CD8-positive, alpha-beta memory T cell (primary cell): ENCODE measurements at regions not wholly inside any gene's neighbourhood (a gene's known extent, or its start where the extent isn't known, plus 50 kb on each side); places are given as distances from the start of the nearest gene placed in this dataset.

Experiments
- CTCF ChIA-PET: fragments of 350-600 bp; sonication (Branson Sonifier 250); formaldehyde crosslinking; loops from one replicate; lab custom pipeline; 2021; ENCODE audit warnings: antibody characterized with exemption; lab: Charles Lee
- POLR2A ChIA-PET: fragments of 350-600 bp; sonication (Branson Sonifier 250); formaldehyde crosslinking; loops from one replicate; lab custom pipeline; 2021; ENCODE audit warnings: antibody characterized with exemption; lab: Charles Lee
- DNase-seq, 5 donors: peaks; one replicate each; pipeline versions ENCODE4 v3.0.0 to v3.0.0-alpha.2; 2020 to 2022; ENCODE audit warnings: mixed read lengths in 1 of 5
- H3K27ac ChIP-seq: one replicate; pipeline ENCODE4 v1.7.0; 2013; ENCODE audit warnings: low read depth, mild to moderate bottlenecking, low read length, moderate library complexity
- H3K27me3 ChIP-seq: 2 replicates; pipeline ENCODE4 v1.7.0; 2013; ENCODE audit warnings: low read length, mild to moderate bottlenecking; ENCODE audit not compliant: insufficient read depth, poor library complexity, severe bottlenecking
- H3K36me3 ChIP-seq: 2 replicates; pipeline ENCODE4 v1.7.0; 2013; ENCODE audit warnings: mild to moderate bottlenecking, low read length, moderate library complexity; ENCODE audit not compliant: insufficient read depth
- H3K4me1 ChIP-seq: 2 replicates; pipeline ENCODE4 v1.7.0; 2013; ENCODE audit warnings: mild to moderate bottlenecking, low read length, moderate library complexity; ENCODE audit not compliant: insufficient read depth
- H3K4me3 ChIP-seq: 2 replicates; pipeline ENCODE4 v1.7.0; 2013; ENCODE audit warnings: mild to moderate bottlenecking, low read length
- H3K9me3 ChIP-seq: 2 replicates; pipeline ENCODE4 v1.7.0; 2013; ENCODE audit warnings: mild to moderate bottlenecking, low read length
- H3K27ac Mint-ChIP-seq, 8 donors: one replicate each; pipeline ENCODE4 v1.8.0; 2020 to 2021; ENCODE audit warnings: mixed read lengths in 8 of 8, mild to moderate bottlenecking in 6 of 8, inconsistent platforms in 3 of 8, moderate library complexity in 3 of 8
- H3K27me3 Mint-ChIP-seq, 2 donors: one replicate each; pipeline ENCODE4 v1.8.0; 2020 to 2021; ENCODE audit warnings: mixed read lengths in 2 of 2, mild to moderate bottlenecking in 1 of 2, moderate library complexity in 1 of 2
- H3K36me3 Mint-ChIP-seq, 3 donors: one replicate each; pipeline ENCODE4 v1.8.0; 2020 to 2021; ENCODE audit warnings: mixed read lengths in 3 of 3, inconsistent platforms in 1 of 3, mild to moderate bottlenecking in 1 of 3
- H3K4me1 Mint-ChIP-seq, 3 donors: one replicate each; pipeline ENCODE4 v1.8.0; 2020 to 2021; ENCODE audit warnings: mixed read lengths in 3 of 3, inconsistent platforms in 1 of 3, mild to moderate bottlenecking in 1 of 3
- H3K4me3 Mint-ChIP-seq, 7 donors: one replicate each; pipeline ENCODE4 v1.8.0; 2020 to 2021; ENCODE audit warnings: mixed read lengths in 7 of 7, mild to moderate bottlenecking in 6 of 7, moderate library complexity in 4 of 7, inconsistent platforms in 2 of 7
- H3K9me3 Mint-ChIP-seq, 5 donors: one replicate each; pipeline ENCODE4 v1.8.0; 2020 to 2022; ENCODE audit warnings: mixed read lengths in 5 of 5, mild to moderate bottlenecking in 3 of 5, moderate library complexity in 2 of 5, inconsistent platforms in 1 of 5

DNA sequence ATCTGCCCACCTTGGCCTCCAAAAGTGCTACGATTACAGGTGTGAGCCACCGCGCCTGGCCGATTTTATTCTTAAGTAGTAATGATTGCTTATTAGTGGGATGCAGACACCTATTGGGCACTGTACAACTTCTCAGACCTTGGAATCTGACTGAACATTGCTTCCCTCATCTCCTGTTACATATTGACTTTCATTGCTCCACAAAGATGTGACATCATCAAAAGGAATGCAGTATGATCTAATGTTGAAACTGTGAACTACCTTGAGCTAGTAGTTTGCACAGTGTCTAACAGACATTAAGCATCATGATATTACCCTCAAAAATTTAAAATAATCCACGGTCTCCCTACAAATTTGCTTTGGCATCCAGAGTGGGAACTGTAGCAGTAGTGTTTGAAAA is 109.8 kb upstream of the SIX2 start:
- Histone ChIP-seq H3K36me3 (no peaks in the 10 kb centered on the region), H3K4me3 (no peak overlapping the region), H3K27me3 (no peaks in the 10 kb centered on the region), H3K27ac (no peak overlapping the region), H3K4me1 (no peaks in the 10 kb centered on the region), H3K9me3 (no peaks in the 10 kb centered on the region)
- DNase-seq: no peak
- Mint-ChIP-seq H3K4me3 (no peak overlapping the region), H3K27me3 (no peaks in the 10 kb centered on the region), H3K27ac (no peak overlapping the region), H3K36me3 (no peaks in the 10 kb centered on the region), H3K4me1 (no peaks in the 10 kb centered on the region), H3K9me3 (no peaks in the 10 kb centered on the region)
- POLR2A ChIA-PET: no interaction called here
- CTCF ChIA-PET: no interaction called here

DNA sequence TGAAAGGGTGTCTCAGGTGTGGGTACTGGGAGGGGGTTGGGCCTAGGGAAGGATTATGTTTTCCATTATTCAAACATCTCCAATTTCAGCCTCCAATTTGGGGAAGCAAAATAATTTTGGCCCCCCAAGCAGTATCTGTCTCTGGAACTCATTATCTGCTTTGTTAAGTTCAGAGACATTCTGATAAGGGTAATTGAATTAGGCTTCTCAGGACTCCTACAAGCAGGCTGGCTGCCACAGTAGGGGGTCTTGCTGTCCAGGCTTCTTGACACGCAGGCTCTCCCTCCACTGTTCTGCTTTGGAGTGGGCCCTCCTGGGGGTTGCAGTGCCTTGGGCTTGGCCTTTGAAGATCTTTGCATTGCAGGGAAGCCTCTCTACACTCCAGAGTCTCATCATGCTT is 108.1 kb upstream of the SIX2 start:
- no peak for DNase-seq
- H3K36me3 Mint-ChIP-seq: no peaks in the 10 kb centered on the region
- Histone ChIP-seq H3K27ac (no peak overlapping the region), H3K4me1 (no peaks in the 10 kb centered on the region), H3K4me3 (no peak overlapping the region), H3K27me3 (no peaks in the 10 kb centered on the region), H3K36me3 (no peaks in the 10 kb centered on the region), H3K9me3 (no peaks in the 10 kb centered on the region)
- H3K9me3 Mint-ChIP-seq: no peaks in the 10 kb centered on the region
- no peak overlapping the region for H3K4me3 Mint-ChIP-seq
- POLR2A ChIA-PET: no interaction called here
- no peaks in the 10 kb centered on the region for H3K27me3 Mint-ChIP-seq
- no peaks in the 10 kb centered on the region for H3K4me1 Mint-ChIP-seq
- H3K27ac Mint-ChIP-seq: no peak overlapping the region
- CTCF ChIA-PET: no interaction called here

DNA sequence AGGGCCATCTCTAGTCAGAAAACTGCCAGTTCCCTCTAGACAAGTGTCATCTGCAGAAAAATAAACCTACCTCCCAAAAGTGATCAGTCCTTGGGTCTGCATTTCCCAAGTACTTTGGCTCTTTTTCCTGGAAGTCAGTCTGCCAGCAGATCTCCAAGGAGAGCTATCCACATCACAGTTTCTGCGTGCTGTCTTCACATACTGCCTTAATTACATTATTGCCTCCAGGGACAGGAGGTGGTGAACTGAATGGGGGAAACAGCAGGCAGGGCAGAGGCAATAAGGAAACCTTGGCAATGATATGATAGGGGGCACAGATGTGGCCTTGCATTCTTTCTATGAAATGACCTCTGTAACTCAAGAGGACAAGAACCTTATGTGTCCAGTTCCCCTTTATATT is 105.9 kb upstream of the SIX2 start:
- H3K27me3 Mint-ChIP-seq: no peaks in the 10 kb centered on the region
- no peak for DNase-seq
- H3K4me1 ChIP-seq: no peaks in the 10 kb centered on the region
- H3K27me3 ChIP-seq: no peaks in the 10 kb centered on the region
- no peak overlapping the region for H3K27ac Mint-ChIP-seq
- H3K36me3 ChIP-seq: no peaks in the 10 kb centered on the region
- H3K9me3 Mint-ChIP-seq: peaks cover 0 to 2% (median 0%) of the 10 kb centered on the region in 5 donors
- H3K4me3 Mint-ChIP-seq: no peak overlapping the region
- POLR2A ChIA-PET: no interaction called here
- H3K36me3 Mint-ChIP-seq: no peaks in the 10 kb centered on the region
- H3K4me3 ChIP-seq: no peak overlapping the region
- CTCF ChIA-PET: no interaction called here
- no peak overlapping the region for H3K27ac ChIP-seq
- no peaks in the 10 kb centered on the region for H3K9me3 ChIP-seq
- H3K4me1 Mint-ChIP-seq: no peaks in the 10 kb centered on the region

DNA sequence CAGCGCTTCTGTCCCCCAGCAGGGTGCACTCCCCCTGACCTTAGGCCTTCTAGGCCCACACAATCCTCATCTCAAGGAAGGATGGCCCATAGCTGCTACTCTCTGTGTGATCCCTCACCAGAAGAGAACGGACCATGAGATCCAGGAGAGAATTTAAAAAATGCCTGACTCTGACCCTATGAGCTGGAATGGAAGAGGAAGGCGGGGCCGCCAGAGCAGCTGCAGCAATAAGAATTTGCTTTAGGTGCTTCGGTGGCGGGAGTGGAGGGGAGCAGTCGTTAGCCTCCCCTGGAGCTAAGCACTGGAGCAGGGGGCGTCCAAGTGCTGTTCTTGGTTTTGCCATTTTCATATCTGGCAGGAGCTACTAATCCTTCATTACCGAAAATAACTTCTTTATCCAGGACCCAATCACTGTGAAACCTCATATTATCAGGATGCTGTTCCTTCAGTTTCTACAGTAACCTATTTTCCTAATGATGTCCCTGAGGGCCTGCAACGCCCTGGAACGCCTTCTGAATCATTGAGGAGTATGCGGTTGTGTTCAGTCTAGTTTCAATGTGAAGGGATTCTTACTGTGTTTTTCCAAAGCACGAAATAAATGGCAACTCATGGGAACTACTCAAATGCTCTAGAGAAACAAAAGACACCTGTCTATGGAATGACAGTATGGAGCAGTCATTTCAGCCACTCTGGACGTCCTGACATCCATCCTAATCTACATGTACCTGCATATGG is 105.1 kb upstream of the SIX2 start:
- Histone ChIP-seq H3K4me1 (no peaks in the 10 kb centered on the region), H3K4me3 (no peak overlapping the region), H3K36me3 (no peaks in the 10 kb centered on the region), H3K27me3 (no peaks in the 10 kb centered on the region), H3K9me3 (no peaks in the 10 kb centered on the region), H3K27ac (no peak overlapping the region)
- Mint-ChIP-seq H3K27me3 (no peaks in the 10 kb centered on the region), H3K4me1 (no peaks in the 10 kb centered on the region), H3K9me3 (peaks cover 0 to 2% (median 0%) of the 10 kb centered on the region in 5 donors), H3K4me3 (no peak overlapping the region), H3K36me3 (no peaks in the 10 kb centered on the region), H3K27ac (no peak overlapping the region)
- DNase-seq: no peak
- ChIA-PET CTCF (no interaction called here), POLR2A (no interaction called here)

GRCh38 chr2:45112750-45113149 is 103.5 kb upstream of the SIX2 start:
- peaks cover 0 to 2% (median 0%) of the 10 kb centered on the region in 5 donors for H3K9me3 Mint-ChIP-seq
- no peak overlapping the region for H3K27ac ChIP-seq
- no peaks in the 10 kb centered on the region for H3K36me3 Mint-ChIP-seq
- no peak overlapping the region for H3K27ac Mint-ChIP-seq
- H3K27me3 Mint-ChIP-seq: no peaks in the 10 kb centered on the region
- no peak overlapping the region for H3K4me3 ChIP-seq
- no peak for DNase-seq
- no peaks in the 10 kb centered on the region for H3K4me1 Mint-ChIP-seq
- H3K27me3 ChIP-seq: no peaks in the 10 kb centered on the region
- H3K4me3 Mint-ChIP-seq: no peak overlapping the region
- ChIA-PET POLR2A (no interaction called here), CTCF (no interaction called here)
- no peaks in the 10 kb centered on the region for H3K36me3 ChIP-seq
- H3K4me1 ChIP-seq: no peaks in the 10 kb centered on the region
- H3K9me3 ChIP-seq: no peaks in the 10 kb centered on the region

DNA sequence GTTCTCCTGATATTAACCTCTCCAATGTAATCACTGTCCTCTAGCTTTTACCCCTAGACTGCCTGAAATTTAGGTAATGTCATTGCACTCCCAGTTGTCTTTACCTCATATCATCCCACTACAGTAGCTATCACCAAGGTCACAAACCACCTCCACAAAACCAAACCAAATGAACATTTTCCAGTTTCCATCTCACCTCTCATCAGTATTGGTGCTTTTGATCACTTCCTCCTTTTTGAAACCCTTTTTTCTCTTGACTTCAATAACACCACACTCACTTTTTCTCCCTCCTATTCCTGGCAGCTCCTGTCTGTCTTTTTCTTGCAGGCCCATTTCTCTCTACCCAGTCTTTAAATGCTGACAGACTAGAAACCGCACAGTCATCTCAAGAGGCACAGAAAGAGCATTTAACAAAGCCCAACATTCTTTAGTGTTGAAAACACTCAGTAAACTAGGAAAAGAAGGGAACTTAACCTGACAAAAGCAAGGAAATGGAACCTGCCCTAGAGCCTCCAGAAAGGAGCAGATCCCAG is 95.9 kb upstream of the SIX2 start:
- Histone ChIP-seq H3K4me1 (no peaks in the 10 kb centered on the region), H3K27me3 (no peaks in the 10 kb centered on the region), H3K27ac (no peak overlapping the region), H3K4me3 (no peak overlapping the region), H3K36me3 (no peaks in the 10 kb centered on the region), H3K9me3 (no peaks in the 10 kb centered on the region)
- Mint-ChIP-seq H3K36me3 (no peaks in the 10 kb centered on the region), H3K9me3 (no peaks in the 10 kb centered on the region), H3K27me3 (peaks cover 3 to 20% of the 10 kb centered on the region in 2 donors), H3K4me1 (no peaks in the 10 kb centered on the region), H3K27ac (no peak overlapping the region), H3K4me3 (no peak overlapping the region)
- POLR2A ChIA-PET: no interaction called here
- CTCF ChIA-PET: no interaction called here
- no peak for DNase-seq

DNA sequence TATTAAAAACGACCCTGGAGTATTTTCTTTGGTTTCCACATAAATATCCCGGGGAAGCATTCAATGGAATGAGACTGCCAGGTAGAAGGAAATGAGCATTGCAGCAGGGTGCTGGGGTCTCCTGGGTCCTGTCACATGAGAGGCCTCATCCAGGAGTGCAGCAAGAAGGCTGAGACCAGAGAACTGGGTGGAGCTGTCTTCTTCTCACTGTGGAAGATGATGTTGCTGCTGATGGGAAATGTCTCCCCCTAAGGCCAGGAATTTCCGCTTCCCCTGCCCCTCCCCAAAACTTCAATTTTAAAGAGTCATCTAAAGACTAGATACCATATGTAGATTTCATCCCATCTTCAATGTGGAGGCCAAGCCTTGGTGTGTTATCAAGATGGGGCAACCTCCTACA is 95.2 kb upstream of the SIX2 start:
- Histone ChIP-seq H3K36me3 (no peaks in the 10 kb centered on the region), H3K4me3 (no peak overlapping the region), H3K27ac (no peak overlapping the region), H3K27me3 (no peaks in the 10 kb centered on the region), H3K9me3 (no peaks in the 10 kb centered on the region), H3K4me1 (no peaks in the 10 kb centered on the region)
- Mint-ChIP-seq H3K4me3 (no peak overlapping the region), H3K36me3 (no peaks in the 10 kb centered on the region), H3K9me3 (no peaks in the 10 kb centered on the region), H3K27me3 (peaks cover 3 to 26% of the 10 kb centered on the region in 2 donors), H3K4me1 (no peaks in the 10 kb centered on the region), H3K27ac (no peak overlapping the region)
- POLR2A ChIA-PET: no interaction called here
- CTCF ChIA-PET: no interaction called here
- no peak for DNase-seq

DNA sequence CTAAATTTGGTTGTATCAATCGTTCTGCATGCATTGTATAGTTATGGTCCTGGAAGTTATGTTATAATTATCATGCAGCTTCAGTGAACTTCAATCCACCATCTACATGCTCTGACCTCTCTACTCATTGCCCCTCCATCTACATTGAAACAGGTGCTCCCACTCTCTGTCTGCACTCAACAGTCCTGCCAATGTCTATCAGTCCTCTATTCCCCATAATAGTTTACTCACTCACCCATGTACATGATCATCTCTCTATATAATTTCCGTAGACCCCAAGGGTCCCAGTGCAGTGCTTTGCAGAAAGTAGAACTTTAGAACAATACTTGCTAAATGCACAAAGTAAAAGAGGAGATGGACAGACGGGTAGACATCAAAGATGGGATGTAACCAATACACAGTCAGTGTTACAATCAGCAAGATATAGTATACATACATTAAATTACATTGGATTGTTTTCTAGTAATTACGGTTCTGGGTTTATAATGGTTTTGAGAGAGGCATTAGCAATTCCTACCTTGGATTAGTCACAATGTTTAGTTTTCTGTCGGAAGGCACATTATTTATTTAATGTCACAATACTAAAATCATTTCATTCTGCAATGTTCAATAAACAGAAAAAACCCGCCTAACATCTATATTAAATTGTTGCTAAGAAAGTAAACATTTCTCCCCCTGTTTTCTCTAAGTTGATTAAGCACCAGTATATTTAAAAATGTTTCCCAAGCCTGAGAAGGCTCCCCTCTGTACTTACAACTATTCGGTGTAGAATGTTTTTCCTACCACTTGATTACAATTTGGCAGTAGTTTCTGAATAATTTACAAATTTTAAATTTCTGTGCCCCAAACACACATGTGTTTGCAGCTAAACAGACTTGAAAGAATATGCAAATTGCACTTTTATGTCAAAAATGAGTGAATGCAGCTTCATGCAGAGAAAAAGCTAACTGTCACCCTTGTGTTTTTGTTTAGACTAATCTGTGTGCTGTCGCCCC is 94.4 kb upstream of the SIX2 start:
- no peak overlapping the region for H3K27ac ChIP-seq
- no peak for DNase-seq
- Mint-ChIP-seq H3K4me3 (no peak overlapping the region), H3K36me3 (no peaks in the 10 kb centered on the region), H3K4me1 (no peaks in the 10 kb centered on the region), H3K27ac (no peak overlapping the region), H3K9me3 (no peaks in the 10 kb centered on the region), H3K27me3 (peaks cover 5 to 26% of the 10 kb centered on the region in 2 donors)
- H3K27me3 ChIP-seq: no peaks in the 10 kb centered on the region
- no peaks in the 10 kb centered on the region for H3K4me1 ChIP-seq
- H3K9me3 ChIP-seq: no peaks in the 10 kb centered on the region
- no peaks in the 10 kb centered on the region for H3K36me3 ChIP-seq
- ChIA-PET CTCF (no interaction called here), POLR2A (no interaction called here)
- H3K4me3 ChIP-seq: no peak overlapping the region
